ENCODE measurements at regions not wholly inside any gene's neighbourhood (a gene's known extent, or its start where the extent isn't known, plus 50 kb on each side); places are given as distances from the start of the nearest gene placed in this dataset.
A peak's percentile ranks its signal among the peaks of the same experiment; 100 is the strongest.

DNA sequence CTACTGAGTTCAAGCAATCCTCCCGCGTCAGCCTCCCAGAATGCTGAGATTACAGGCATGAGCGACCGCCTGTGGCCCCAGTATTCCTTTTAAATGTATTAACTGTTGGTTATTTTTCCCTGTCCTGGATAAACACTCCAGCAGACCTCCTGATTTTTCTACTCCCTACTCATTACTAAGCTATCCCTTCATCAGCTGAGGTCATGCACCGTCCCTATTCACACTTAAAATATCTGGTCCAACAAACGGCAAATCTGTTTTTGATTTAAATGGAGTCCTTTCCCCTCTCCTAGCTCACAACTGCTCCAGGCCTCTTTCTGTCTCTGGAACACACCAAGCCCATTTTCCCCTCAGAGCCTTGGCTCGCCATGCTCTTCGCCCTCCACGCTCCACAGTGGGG, 1003.3 kb upstream of the TMEM132C start:
- no peak for DNase-seq (ENCODE audit: low read depth in 2 of 2, low spot score in 1 of 2)

DNA sequence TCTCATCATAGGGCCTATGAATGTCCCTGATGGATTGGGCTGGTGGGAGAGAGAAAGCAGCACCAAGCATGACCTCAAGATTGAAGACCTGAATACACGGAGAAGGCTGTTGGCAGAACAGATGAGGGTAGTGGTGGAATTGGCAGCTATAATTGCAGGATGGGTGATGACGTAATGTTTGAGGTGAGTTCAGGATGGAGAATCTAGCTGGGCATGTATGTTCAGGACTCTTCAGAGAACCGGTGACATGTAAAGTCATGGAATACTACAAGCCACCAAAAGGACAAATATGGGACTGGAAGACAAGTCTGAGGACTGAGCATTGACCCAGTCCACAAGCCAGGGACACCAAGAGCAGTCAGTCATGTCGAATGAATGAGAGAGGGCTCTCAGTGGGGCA, 999.8 kb upstream of the TMEM132C start:
- no peak for DNase-seq (ENCODE audit: low read depth in 2 of 2, low spot score in 1 of 2)

DNA sequence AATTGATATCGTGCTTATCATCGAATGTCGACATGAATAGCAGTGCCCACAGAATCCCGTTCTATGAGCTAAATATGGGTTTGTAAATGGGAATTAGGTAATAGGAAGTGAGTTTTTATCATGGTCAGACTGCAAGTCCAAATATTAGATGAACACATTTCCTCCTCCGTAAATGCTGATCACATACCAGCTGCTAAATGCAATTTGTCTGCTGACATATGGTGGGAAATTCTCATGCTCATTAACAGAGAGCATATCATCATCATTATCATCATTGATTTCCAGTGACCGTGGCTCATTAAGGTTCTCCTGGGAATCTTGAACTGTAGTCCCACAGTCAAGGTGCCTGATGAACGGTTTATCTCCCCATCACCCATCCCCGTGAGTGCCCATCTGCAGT, 998.8 kb upstream of the TMEM132C start:
- DNase-seq (ENCODE audit: low read depth in 2 of 2, low spot score in 1 of 2) = no peak

GRCh38 chr12:127268706-127269425, 998.1 kb upstream of the TMEM132C start:
- DNase-seq (ENCODE audit: low read depth in 2 of 2, low spot score in 1 of 2) = no peak

DNA sequence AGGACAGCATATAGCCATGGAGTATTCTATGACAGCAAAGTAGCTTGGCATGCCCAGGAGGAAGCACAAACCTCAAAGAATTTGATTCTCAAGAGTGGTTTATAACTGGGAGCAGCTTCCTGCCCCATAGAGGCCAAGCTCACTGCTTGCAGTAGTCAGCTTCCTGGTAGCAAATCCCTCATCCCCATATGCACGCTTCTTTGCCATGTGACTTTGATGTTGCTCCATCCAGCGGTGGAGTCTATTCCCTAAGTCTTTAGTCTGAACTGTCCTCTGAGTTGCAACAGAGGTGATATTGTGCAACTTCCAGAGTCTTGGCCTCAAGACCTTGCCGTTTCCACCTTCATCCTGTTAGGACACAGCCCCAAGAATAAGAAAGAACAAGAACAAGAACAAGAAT, 996.8 kb upstream of the TMEM132C start:
- no peak for DNase-seq (ENCODE audit: low read depth in 2 of 2, low spot score in 1 of 2)

GRCh38 chr12:127271776-127272175, 995.2 kb upstream of the TMEM132C start:
- DNase-seq (ENCODE audit: low read depth in 2 of 2, low spot score in 1 of 2) = no peak

GRCh38 chr12:127272864-127273263, 994.1 kb upstream of the TMEM132C start:
- no peak for DNase-seq (ENCODE audit: low read depth in 2 of 2, low spot score in 1 of 2)

GRCh38 chr12:127273626-127274025, 993.3 kb upstream of the TMEM132C start:
- no peak for DNase-seq (ENCODE audit: low read depth in 2 of 2, low spot score in 1 of 2)

GRCh38 chr12:127275416-127275815, 991.6 kb upstream of the TMEM132C start:
- no peak for DNase-seq (ENCODE audit: low read depth in 2 of 2, low spot score in 1 of 2)

GRCh38 chr12:127277882-127278281, 989.1 kb upstream of the TMEM132C start:
- no peak for DNase-seq (ENCODE audit: low read depth in 2 of 2, low spot score in 1 of 2)

DNA sequence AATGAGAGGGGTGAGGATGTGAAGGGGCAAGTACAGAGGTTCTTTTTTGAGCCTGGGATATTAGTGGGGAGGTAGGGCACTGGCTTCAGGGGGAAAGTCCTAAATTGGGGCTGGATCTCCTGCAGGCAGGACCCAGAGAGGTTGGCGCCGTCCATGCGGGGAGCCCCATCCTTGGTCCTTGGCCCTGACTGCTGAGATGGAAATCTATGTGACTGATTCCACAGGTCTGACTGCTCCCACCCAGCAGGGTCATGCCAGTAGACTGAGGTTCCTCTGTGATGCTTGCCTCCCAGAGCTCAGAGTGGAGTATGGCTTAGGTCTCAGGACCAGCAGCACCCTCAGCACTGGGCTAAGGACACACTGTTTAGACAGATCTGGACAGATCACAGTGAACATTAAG, 988.6 kb upstream of the TMEM132C start:
- DNase-seq (ENCODE audit: low read depth in 2 of 2, low spot score in 1 of 2) = no peak

- peak in 1 of 2 donors; percentile 30 for DNase-seq (ENCODE audit: low read depth in 2 of 2, low spot score in 1 of 2)
These were observed 986.3 kb upstream of the TMEM132C start for GRCh38 chr12:127280393-127281275.

GRCh38 chr12:127282786-127283565, 984.0 kb upstream of the TMEM132C start:
- no peak for DNase-seq (ENCODE audit: low read depth in 2 of 2, low spot score in 1 of 2)

- DNase-seq (ENCODE audit: low read depth in 2 of 2, low spot score in 1 of 2) = no peak
These were observed 982.9 kb upstream of the TMEM132C start for GRCh38 chr12:127284021-127284420.

DNA sequence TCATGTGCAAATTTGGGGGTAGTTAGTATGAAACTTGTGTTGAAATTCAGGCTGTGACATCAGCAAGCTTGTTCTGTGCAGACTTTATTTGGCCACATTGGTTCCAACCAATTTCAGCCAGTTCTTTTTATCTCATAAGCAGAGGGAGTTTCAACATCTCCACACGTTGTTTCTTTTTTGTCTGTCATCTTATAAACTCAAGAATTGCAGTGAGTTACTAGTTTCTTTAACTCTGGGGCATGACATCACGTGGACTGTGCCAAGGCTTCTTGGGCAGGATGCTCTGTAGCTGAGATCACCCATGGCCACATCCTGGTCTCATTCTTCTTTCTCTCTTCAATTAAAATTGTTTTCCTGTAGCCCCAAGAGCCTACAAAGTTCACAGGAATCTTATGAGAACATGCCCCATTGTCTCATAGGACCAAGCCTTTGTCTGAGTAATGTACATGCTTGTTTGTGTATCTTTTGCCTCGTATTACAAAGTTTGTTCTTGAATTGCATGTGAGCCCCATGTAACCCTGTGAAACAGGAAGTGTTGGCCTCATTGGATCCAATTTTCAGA, 982.0 kb upstream of the TMEM132C start:
- DNase-seq (ENCODE audit: low read depth in 2 of 2, low spot score in 1 of 2) = no peak

- DNase-seq (ENCODE audit: low read depth in 2 of 2, low spot score in 1 of 2) = no peak
These were observed 980.7 kb upstream of the TMEM132C start for GRCh38 chr12:127286281-127286680.

GRCh38 chr12:127287256-127287655, 979.7 kb upstream of the TMEM132C start:
- no peak for DNase-seq (ENCODE audit: low read depth in 2 of 2, low spot score in 1 of 2)

GRCh38 chr12:127290251-127290650, 976.7 kb upstream of the TMEM132C start:
- DNase-seq (ENCODE audit: low read depth in 2 of 2, low spot score in 1 of 2) = no peak

- no peak for DNase-seq (ENCODE audit: low read depth in 2 of 2, low spot score in 1 of 2)
These were observed 974.2 kb upstream of the TMEM132C start for GRCh38 chr12:127292736-127293135.

- peak in 1 of 2 donors; percentile 2 for DNase-seq (ENCODE audit: low read depth in 2 of 2, low spot score in 1 of 2)
These were observed 973.3 kb upstream of the TMEM132C start for GRCh38 chr12:127293507-127294310.
